CD4-positive, alpha-beta T cell treated with Interleukin-17A for 1 hour (primary cell): ENCODE measurements at regions not wholly inside any gene's neighbourhood (a gene's known extent, or its start where the extent isn't known, plus 50 kb on each side); places are given as distances from the start of the nearest gene placed in this dataset.
"Not testable (repeated sequence)": the region's sequence is repeated elsewhere in the genome, so short reads cannot be mapped to it uniquely, and the experiment has no call there.

Experiments used
- DNase-seq: peaks from one replicate; pipeline ENCODE4 v3.0.0-alpha.2; 2020

GRCh38 chr2:54065411-54065810 is 50.0 kb upstream of the ACYP2 start:
- DNase-seq, result no peak

GRCh38 chr2:54063967-54064535 is 51.4 kb upstream of the ACYP2 start:
- no peak for DNase-seq

GRCh38 chr2:54062401-54062800 is 53.0 kb upstream of the ACYP2 start:
- no peak for DNase-seq

GRCh38 chr2:54061272-54061671 is 54.1 kb upstream of the ACYP2 start:
- DNase-seq, result no peak

- no peak for DNase-seq
These were observed 55.4 kb upstream of the ACYP2 start for GRCh38 chr2:54059986-54060385.

GRCh38 chr2:54059504-54059903 is 55.9 kb upstream of the ACYP2 start:
- DNase-seq, result no peak

GRCh38 chr2:54058449-54058848 is 57.0 kb upstream of the ACYP2 start:
- no peak for DNase-seq

- DNase-seq, result no peak
These were observed 60.6 kb upstream of the ACYP2 start for GRCh38 chr2:54054774-54055173.

- DNase-seq, result no peak
These were observed 61.1 kb upstream of the ACYP2 start for GRCh38 chr2:54054271-54054670.

GRCh38 chr2:54053830-54054229 is 61.6 kb upstream of the ACYP2 start:
- peak; percentile 7 for DNase-seq

GRCh38 chr2:54052825-54053718 is 62.3 kb upstream of the ACYP2 start:
- DNase-seq, result peak; percentile 31

- DNase-seq, result no peak
These were observed 65.0 kb upstream of the ACYP2 start for GRCh38 chr2:54050445-54050844.

GRCh38 chr2:54049365-54049764 is 66.0 kb upstream of the ACYP2 start:
- no peak for DNase-seq

- DNase-seq, result not testable (repeated sequence)
These were observed 66.5 kb upstream of the ACYP2 start for GRCh38 chr2:54048896-54049295.

- peak; percentile 25 for DNase-seq
These were observed 67.2 kb upstream of the ACYP2 start for GRCh38 chr2:54048117-54048785.

- DNase-seq, result no peak
These were observed 67.8 kb upstream of the ACYP2 start for GRCh38 chr2:54047658-54048057.

GRCh38 chr2:54047091-54047490 is 68.3 kb upstream of the ACYP2 start:
- peak; percentile 12 for DNase-seq

GRCh38 chr2:54042897-54043620 is 72.3 kb upstream of the PSME4 start:
- DNase-seq, result no peak

- no peak for DNase-seq
These were observed 71.5 kb upstream of the PSME4 start for GRCh38 chr2:54042341-54042740.

GRCh38 chr2:54041135-54041534 is 70.3 kb upstream of the PSME4 start:
- peak; percentile 23 for DNase-seq

- no peak for DNase-seq
These were observed 69.9 kb upstream of the PSME4 start for GRCh38 chr2:54040685-54041084.

GRCh38 chr2:54040250-54040649 is 69.5 kb upstream of the PSME4 start:
- no peak for DNase-seq

- no peak for DNase-seq
These were observed 68.0 kb upstream of the PSME4 start for GRCh38 chr2:54038835-54039234.
